Astrocyte (in vitro differentiated cells and primary cell): ENCODE measurements at regions not wholly inside any gene's neighbourhood (a gene's known extent, or its start where the extent isn't known, plus 50 kb on each side); places are given as distances from the start of the nearest gene placed in this dataset.
A peak's percentile ranks its signal among the peaks of the same experiment; 100 is the strongest.

Source experiments
- DNase-seq: peaks from one replicate; pipeline ENCODE4 v3.0.0-alpha.2; 2010; ENCODE audit warnings: low read depth
- FAIRE-seq: peaks from 2 replicates; lab custom pipeline; 2011; peaks lifted over from hg19 to GRCh38; lab: Jason Lieb, UNC
- H2AFZ ChIP-seq: 2 replicates; pipeline ENCODE4 v1.6.0; 2012; ENCODE audit warnings: low read depth, low read length, inconsistent platforms
- H3K27ac ChIP-seq: 2 replicates; pipeline ENCODE4 v1.5.1; 2011; ENCODE audit warnings: low read depth, low read length, inconsistent platforms
- H3K27me3 ChIP-seq: 2 replicates; pipeline ENCODE4 v1.6.0; 2011; ENCODE audit warnings: low read length, inconsistent platforms; ENCODE audit not compliant: insufficient read depth
- H3K36me3 ChIP-seq: 2 replicates; pipeline ENCODE4 v1.5.1; 2011; ENCODE audit warnings: low read length, inconsistent platforms; ENCODE audit not compliant: insufficient read depth
- H3K4me1 ChIP-seq: 2 replicates; pipeline ENCODE4 v1.5.1; 2011; ENCODE audit warnings: low read length, inconsistent platforms; ENCODE audit not compliant: insufficient read depth
- H3K4me2 ChIP-seq: 2 replicates; pipeline ENCODE4 v1.6.0; 2012; ENCODE audit warnings: low read length, inconsistent platforms
- H3K4me3 ChIP-seq: 2 replicates; pipeline ENCODE4 v1.5.1; 2011; ENCODE audit warnings: low read depth, mild to moderate bottlenecking, low read length, inconsistent platforms; ENCODE audit not compliant: insufficient read depth
- H3K79me2 ChIP-seq: 2 replicates; pipeline ENCODE4 v1.6.0; 2012; ENCODE audit warnings: mild to moderate bottlenecking, low read length, inconsistent platforms; ENCODE audit not compliant: insufficient read depth
- H3K9ac ChIP-seq: 2 replicates; pipeline ENCODE4 v1.6.0; 2012; ENCODE audit warnings: mild to moderate bottlenecking, low read length, inconsistent platforms
- H3K9me3 ChIP-seq: 2 replicates; pipeline ENCODE4 v1.5.1; 2012; ENCODE audit warnings: low read depth, mild to moderate bottlenecking, low read length, inconsistent platforms; ENCODE audit not compliant: insufficient read depth
- H4K20me1 ChIP-seq: 2 replicates; pipeline ENCODE4 v1.6.0; 2012; ENCODE audit warnings: low read length, inconsistent platforms; ENCODE audit not compliant: insufficient read depth
- H3K27ac Mint-ChIP-seq: one replicate; pipeline ENCODE4 v1.8.0; 2021; ENCODE audit warnings: mild to moderate bottlenecking, mixed read lengths; ENCODE audit not compliant: unreplicated experiment
- H3K27me3 Mint-ChIP-seq: one replicate; pipeline ENCODE4 v1.8.0; 2021; ENCODE audit warnings: low read depth, mixed read lengths; ENCODE audit not compliant: unreplicated experiment
- H3K36me3 Mint-ChIP-seq: one replicate; pipeline ENCODE4 v1.8.0; 2021; ENCODE audit warnings: low read depth, mixed read lengths; ENCODE audit not compliant: unreplicated experiment
- H3K4me1 Mint-ChIP-seq: one replicate; pipeline ENCODE4 v1.8.0; 2021; ENCODE audit warnings: low read depth, mixed read lengths; ENCODE audit not compliant: unreplicated experiment
- H3K4me3 Mint-ChIP-seq: one replicate; pipeline ENCODE4 v1.8.0; 2021; ENCODE audit warnings: mild to moderate bottlenecking, moderate library complexity, mixed read lengths; ENCODE audit not compliant: unreplicated experiment
- H3K9me3 Mint-ChIP-seq: one replicate; pipeline ENCODE4 v1.8.0; 2021; ENCODE audit warnings: mild to moderate bottlenecking, mixed read lengths; ENCODE audit not compliant: unreplicated experiment
- CTCF ChIP-seq: IDR thresholded peaks from 2 replicates; pipeline ENCODE4 v1.5.1; 2011; ENCODE audit warnings: low read depth, mild to moderate bottlenecking, inconsistent platforms, low read length, moderate library complexity; ENCODE audit not compliant: insufficient read depth
- EZH2 ChIP-seq: IDR thresholded peaks from 2 replicates; pipeline ENCODE4 v1.6.1; 2012; ENCODE audit warnings: mild to moderate bottlenecking, low read length, inconsistent platforms; ENCODE audit not compliant: insufficient read depth

GRCh38 chr3:103082501-103082900 lies 647.7 kb downstream of the ZPLD1 start:
- H3K4me1 ChIP-seq: no peaks in the 10 kb centered on the region
- Mint-ChIP-seq H3K4me3 (no peak overlapping the region), H3K27me3 (no peaks in the 10 kb centered on the region), H3K27ac (no peak overlapping the region), H3K36me3 (peaks cover 1% of the 10 kb centered on the region), H3K4me1 (peaks cover 9% of the 10 kb centered on the region), H3K9me3 (no peaks in the 10 kb centered on the region)
- no peaks in the 10 kb centered on the region for H3K27me3 ChIP-seq
- no peaks in the 10 kb centered on the region for H4K20me1 ChIP-seq
- TF ChIP-seq EZH2 (no peak), CTCF (no peak)
- FAIRE-seq (no peak), DNase-seq (no peak)
- H3K27ac ChIP-seq: no peak overlapping the region
- H3K36me3 ChIP-seq: no peaks in the 10 kb centered on the region
- H3K4me2 ChIP-seq: no peak overlapping the region
- H2AFZ ChIP-seq: no peak overlapping the region
- H3K9ac ChIP-seq: no peak overlapping the region
- H3K9me3 ChIP-seq: no peaks in the 10 kb centered on the region
- no peak overlapping the region for H3K4me3 ChIP-seq
- H3K79me2 ChIP-seq: no peaks in the 10 kb centered on the region

- peaks cover 1% of the 10 kb centered on the region for H3K36me3 Mint-ChIP-seq
- FAIRE-seq (no peak), DNase-seq (no peak)
- no peaks in the 10 kb centered on the region for H3K27me3 Mint-ChIP-seq
- no peak overlapping the region for H3K4me3 ChIP-seq
- H3K9me3 ChIP-seq: no peaks in the 10 kb centered on the region
- no peak overlapping the region for H2AFZ ChIP-seq
- H3K27me3 ChIP-seq: no peaks in the 10 kb centered on the region
- no peak overlapping the region for H3K27ac Mint-ChIP-seq
- peaks cover 9% of the 10 kb centered on the region for H3K4me1 Mint-ChIP-seq
- TF ChIP-seq CTCF (no peak), EZH2 (no peak)
- H3K79me2 ChIP-seq: no peaks in the 10 kb centered on the region
- H3K9ac ChIP-seq: no peak overlapping the region
- no peaks in the 10 kb centered on the region for H4K20me1 ChIP-seq
- no peaks in the 10 kb centered on the region for H3K4me1 ChIP-seq
- no peak overlapping the region for H3K27ac ChIP-seq
- no peaks in the 10 kb centered on the region for H3K36me3 ChIP-seq
- no peak overlapping the region for H3K4me3 Mint-ChIP-seq
- no peak overlapping the region for H3K4me2 ChIP-seq
- H3K9me3 Mint-ChIP-seq: no peaks in the 10 kb centered on the region
These were observed 649.2 kb downstream of the ZPLD1 start for GRCh38 chr3:103083848-103084631.

- Histone ChIP-seq H3K9me3 (no peaks in the 10 kb centered on the region), H4K20me1 (no peaks in the 10 kb centered on the region), H3K4me2 (no peak overlapping the region), H3K27ac (no peak overlapping the region), H3K4me3 (no peak overlapping the region), H3K4me1 (no peaks in the 10 kb centered on the region), H2AFZ (no peak overlapping the region), H3K36me3 (no peaks in the 10 kb centered on the region), H3K27me3 (no peaks in the 10 kb centered on the region), H3K79me2 (no peaks in the 10 kb centered on the region), H3K9ac (no peak overlapping the region)
- FAIRE-seq (no peak), DNase-seq (peak; percentile 15)
- Mint-ChIP-seq H3K4me3 (no peak overlapping the region), H3K9me3 (no peaks in the 10 kb centered on the region), H3K36me3 (peaks cover 1% of the 10 kb centered on the region), H3K27ac (no peak overlapping the region), H3K4me1 (peaks cover 9% of the 10 kb centered on the region), H3K27me3 (no peaks in the 10 kb centered on the region)
- TF ChIP-seq CTCF: no peak
- no peak for TF ChIP-seq EZH2
These were observed 650.6 kb downstream of the ZPLD1 start for GRCh38 chr3:103085465-103085864.
